HCT116 (cell line): ENCODE measurements at regions not wholly inside any gene's neighbourhood (a gene's known extent, or its start where the extent isn't known, plus 50 kb on each side); places are given as distances from the start of the nearest gene placed in this dataset.

Experiments used
- CEBPB ChIP-seq: IDR thresholded peaks from 2 replicates; pipeline ENCODE4 v1.6.1; 2012; ENCODE audit warnings: low read depth
- EGR1 ChIP-seq: IDR thresholded peaks from 2 replicates; pipeline ENCODE4 v1.6.1; 2012; ENCODE audit warnings: low read depth
- ELF1 ChIP-seq: IDR thresholded peaks from 2 replicates; pipeline ENCODE4 v1.6.1; 2012; ENCODE audit warnings: low read depth, borderline replicate concordance
- EZH2 ChIP-seq: fragments of 200-600 bp; sonication (generic); IDR thresholded peaks from 2 replicates; pipeline ENCODE4 v1.6.1; 2017; ENCODE audit warnings: antibody characterized with exemption, mixed run types
- JUND ChIP-seq: IDR thresholded peaks from 2 replicates; pipeline ENCODE4 v1.6.1; 2012
- POLR2A ChIP-seq: IDR thresholded peaks from 2 replicates; pipeline ENCODE4 v1.7.0; 2011; ENCODE audit warnings: borderline replicate concordance; ENCODE audit not compliant: insufficient read depth, insufficient read length; ENCODE audit errors: extremely low read depth
- POLR2AphosphoS5 ChIP-seq: IDR thresholded peaks from 2 replicates; pipeline ENCODE4 v1.6.1; 2011; ENCODE audit warnings: mild to moderate bottlenecking, low read depth, low read length, moderate library complexity
- SIN3A ChIP-seq: IDR thresholded peaks from 2 replicates; pipeline ENCODE4 v1.6.1; 2012; ENCODE audit warnings: low read depth
- TCF7L2 ChIP-seq: IDR thresholded peaks from 2 replicates; pipeline ENCODE4 v1.7.0; 2011; ENCODE audit warnings: borderline replicate concordance, inconsistent platforms; ENCODE audit not compliant: insufficient read depth, insufficient read length; ENCODE audit errors: extremely low read depth
- YY1 ChIP-seq: IDR thresholded peaks from 2 replicates; pipeline ENCODE4 v1.6.1; 2011; ENCODE audit warnings: low read length, low read depth, moderate library complexity, mild to moderate bottlenecking; ENCODE audit not compliant: insufficient replicate concordance; ENCODE audit errors: extremely low read depth
- ZNF274 ChIP-seq: fragments of 200-500 bp; sonication (Bioruptor generic); IDR thresholded peaks from 2 replicates; pipeline ENCODE4 v1.6.1; 2014; ENCODE audit warnings: mild to moderate bottlenecking, low read depth, low read length, inconsistent platforms
- TF ChIP-seq, protein P1 (sequence below), 3 experiments: fragments of 200-600 bp in 1 of 3; sonication (generic) in 1 of 3; IDR thresholded peaks in 2 of 3; conservative IDR thresholded peaks in 1 of 3; 2 replicates each; pipeline ENCODE4 v1.5.1; 2012 to 2017; ENCODE audit warnings: low read depth in 2 of 3, low read length in 2 of 3, antibody characterized with exemption in 1 of 3, borderline replicate concordance in 1 of 3, control low read depth in 1 of 3, mild to moderate bottlenecking in 1 of 3, mixed read lengths in 1 of 3, mixed run types in 1 of 3, moderate library complexity in 1 of 3; ENCODE audit not compliant: insufficient read depth in 1 of 3
- TF ChIP-seq, protein P2 (sequence below): IDR thresholded peaks from 2 replicates; pipeline ENCODE4 v1.6.1; 2012
- TF ChIP-seq, protein P3 (sequence below): IDR thresholded peaks from 2 replicates; pipeline ENCODE4 v1.6.1; 2012

DNA sequence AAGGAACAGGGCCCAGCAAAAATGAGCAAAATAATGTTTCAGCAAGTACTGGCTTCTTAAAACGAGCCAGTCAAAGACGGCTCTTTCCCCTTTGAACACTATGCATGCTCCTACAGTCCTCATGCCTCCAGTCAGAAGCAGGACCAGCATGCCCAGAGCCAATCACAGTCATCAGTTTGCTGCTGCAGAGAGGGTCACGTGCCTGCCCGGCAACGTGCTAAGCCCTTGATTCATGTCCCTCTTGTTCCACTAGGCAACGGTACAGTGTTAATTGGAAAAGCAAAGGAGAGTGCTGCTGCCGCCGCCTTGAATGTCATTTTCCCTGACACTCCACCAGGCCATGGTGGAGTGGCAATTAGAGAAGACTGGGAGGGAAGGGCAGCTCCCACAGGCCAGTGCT, 500.1 kb downstream of the OCA2 start:
- TF ChIP-seq, protein P1, sequence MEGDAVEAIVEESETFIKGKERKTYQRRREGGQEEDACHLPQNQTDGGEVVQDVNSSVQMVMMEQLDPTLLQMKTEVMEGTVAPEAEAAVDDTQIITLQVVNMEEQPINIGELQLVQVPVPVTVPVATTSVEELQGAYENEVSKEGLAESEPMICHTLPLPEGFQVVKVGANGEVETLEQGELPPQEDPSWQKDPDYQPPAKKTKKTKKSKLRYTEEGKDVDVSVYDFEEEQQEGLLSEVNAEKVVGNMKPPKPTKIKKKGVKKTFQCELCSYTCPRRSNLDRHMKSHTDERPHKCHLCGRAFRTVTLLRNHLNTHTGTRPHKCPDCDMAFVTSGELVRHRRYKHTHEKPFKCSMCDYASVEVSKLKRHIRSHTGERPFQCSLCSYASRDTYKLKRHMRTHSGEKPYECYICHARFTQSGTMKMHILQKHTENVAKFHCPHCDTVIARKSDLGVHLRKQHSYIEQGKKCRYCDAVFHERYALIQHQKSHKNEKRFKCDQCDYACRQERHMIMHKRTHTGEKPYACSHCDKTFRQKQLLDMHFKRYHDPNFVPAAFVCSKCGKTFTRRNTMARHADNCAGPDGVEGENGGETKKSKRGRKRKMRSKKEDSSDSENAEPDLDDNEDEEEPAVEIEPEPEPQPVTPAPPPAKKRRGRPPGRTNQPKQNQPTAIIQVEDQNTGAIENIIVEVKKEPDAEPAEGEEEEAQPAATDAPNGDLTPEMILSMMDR (IDR thresholded peaks at IDR 0.05 in 2 of 3, conservative IDR thresholded peaks at IDR 0.05 in 1 of 3; ENCODE audit: borderline replicate concordance in 1 of 3, insufficient read depth in 1 of 3, low read depth in 2 of 3, low read length in 2 of 3), result no peak
- TF ChIP-seq EZH2 (no peak), POLR2A (no peak), TCF7L2 (no peak), POLR2AphosphoS5 (no peak), ZNF274 (no peak), JUND (no peak), YY1 (no peak), ELF1 (no peak), EGR1 (no peak), SIN3A (no peak), CEBPB (no peak)
- TF ChIP-seq, protein P2, sequence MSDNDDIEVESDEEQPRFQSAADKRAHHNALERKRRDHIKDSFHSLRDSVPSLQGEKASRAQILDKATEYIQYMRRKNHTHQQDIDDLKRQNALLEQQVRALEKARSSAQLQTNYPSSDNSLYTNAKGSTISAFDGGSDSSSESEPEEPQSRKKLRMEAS, result no peak
- TF ChIP-seq, protein P3, sequence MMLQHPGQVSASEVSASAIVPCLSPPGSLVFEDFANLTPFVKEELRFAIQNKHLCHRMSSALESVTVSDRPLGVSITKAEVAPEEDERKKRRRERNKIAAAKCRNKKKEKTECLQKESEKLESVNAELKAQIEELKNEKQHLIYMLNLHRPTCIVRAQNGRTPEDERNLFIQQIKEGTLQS, result no peak
